ENCODE measurements at regions not wholly inside any gene's neighbourhood (a gene's known extent, or its start where the extent isn't known, plus 50 kb on each side); places are given as distances from the start of the nearest gene placed in this dataset.

DNA sequence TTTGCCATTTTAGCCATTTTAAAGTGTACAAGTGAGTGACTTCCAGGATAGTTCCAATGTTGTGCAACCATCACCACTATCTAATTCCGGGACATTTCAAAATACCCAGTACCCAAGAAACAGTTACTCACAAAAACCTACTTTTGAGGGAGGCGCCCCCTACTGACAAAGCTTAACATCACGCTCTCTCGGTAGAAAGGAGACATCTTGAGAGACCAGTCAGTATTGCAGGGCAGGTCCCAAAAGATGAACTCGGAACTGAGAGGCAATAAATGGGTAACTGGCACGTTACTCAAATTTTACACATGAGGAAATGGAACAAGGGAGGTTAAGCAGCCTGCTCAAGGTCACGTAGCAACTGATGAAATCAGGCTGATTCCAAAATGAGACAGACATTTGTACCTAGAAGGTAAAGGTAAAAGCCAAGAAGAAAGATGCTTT is 50.0 kb upstream of the POU2AF1 start (continued):
- TF ChIP-seq ZFP30 (CRISPR knock-in tag; IDR thresholded peaks at IDR 0.05; ENCODE audit: borderline replicate concordance) (no peak), CXXC5 (CRISPR knock-in tag; IDR thresholded peaks at IDR 0.05) (no peak), RAD21 (CRISPR knock-in tag; conservative IDR thresholded peaks at IDR 0.05 in 1 of 2, IDR thresholded peaks at IDR 0.05 in 1 of 2) (peak; percentile 30 to 63; a peak in 3 of 4 replicates), HNRNPUL1 (IDR thresholded peaks at IDR 0.05; ENCODE audit: low read length) (no peak), SP2 (IDR thresholded peaks at IDR 0.05; ENCODE audit: extremely low read depth, low read depth, low read length, poor library complexity, severe bottlenecking) (no peak), CEBPG (CRISPR knock-in tag; IDR thresholded peaks at IDR 0.05) (no peak), CEBPG (tag; conservative IDR thresholded peaks at IDR 0.05 in 1 of 2, IDR thresholded peaks at IDR 0.05 in 1 of 2) (peak; percentile 9 to 66; a peak in 3 of 4 replicates), ERF (CRISPR knock-in tag; IDR thresholded peaks at IDR 0.05) (no peak), KHSRP (IDR thresholded peaks at IDR 0.05) (no peak), CEBPB (tag; IDR thresholded peaks at IDR 0.05) (peak; percentile 75)
- TF ChIP-seq, protein P1, sequence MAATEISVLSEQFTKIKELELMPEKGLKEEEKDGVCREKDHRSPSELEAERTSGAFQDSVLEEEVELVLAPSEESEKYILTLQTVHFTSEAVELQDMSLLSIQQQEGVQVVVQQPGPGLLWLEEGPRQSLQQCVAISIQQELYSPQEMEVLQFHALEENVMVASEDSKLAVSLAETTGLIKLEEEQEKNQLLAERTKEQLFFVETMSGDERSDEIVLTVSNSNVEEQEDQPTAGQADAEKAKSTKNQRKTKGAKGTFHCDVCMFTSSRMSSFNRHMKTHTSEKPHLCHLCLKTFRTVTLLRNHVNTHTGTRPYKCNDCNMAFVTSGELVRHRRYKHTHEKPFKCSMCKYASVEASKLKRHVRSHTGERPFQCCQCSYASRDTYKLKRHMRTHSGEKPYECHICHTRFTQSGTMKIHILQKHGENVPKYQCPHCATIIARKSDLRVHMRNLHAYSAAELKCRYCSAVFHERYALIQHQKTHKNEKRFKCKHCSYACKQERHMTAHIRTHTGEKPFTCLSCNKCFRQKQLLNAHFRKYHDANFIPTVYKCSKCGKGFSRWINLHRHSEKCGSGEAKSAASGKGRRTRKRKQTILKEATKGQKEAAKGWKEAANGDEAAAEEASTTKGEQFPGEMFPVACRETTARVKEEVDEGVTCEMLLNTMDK (IDR thresholded peaks at IDR 0.05; ENCODE audit: borderline replicate concordance, insufficient read depth, low read depth, low read length, poor library complexity, severe bottlenecking) = peak; percentile 3
- TF ChIP-seq, protein P2, sequence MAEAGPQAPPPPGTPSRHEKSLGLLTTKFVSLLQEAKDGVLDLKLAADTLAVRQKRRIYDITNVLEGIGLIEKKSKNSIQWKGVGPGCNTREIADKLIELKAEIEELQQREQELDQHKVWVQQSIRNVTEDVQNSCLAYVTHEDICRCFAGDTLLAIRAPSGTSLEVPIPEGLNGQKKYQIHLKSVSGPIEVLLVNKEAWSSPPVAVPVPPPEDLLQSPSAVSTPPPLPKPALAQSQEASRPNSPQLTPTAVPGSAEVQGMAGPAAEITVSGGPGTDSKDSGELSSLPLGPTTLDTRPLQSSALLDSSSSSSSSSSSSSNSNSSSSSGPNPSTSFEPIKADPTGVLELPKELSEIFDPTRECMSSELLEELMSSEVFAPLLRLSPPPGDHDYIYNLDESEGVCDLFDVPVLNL (CRISPR knock-in tag; IDR thresholded peaks at IDR 0.05; ENCODE audit: low read depth) = no peak
- TF ChIP-seq, protein P3, sequence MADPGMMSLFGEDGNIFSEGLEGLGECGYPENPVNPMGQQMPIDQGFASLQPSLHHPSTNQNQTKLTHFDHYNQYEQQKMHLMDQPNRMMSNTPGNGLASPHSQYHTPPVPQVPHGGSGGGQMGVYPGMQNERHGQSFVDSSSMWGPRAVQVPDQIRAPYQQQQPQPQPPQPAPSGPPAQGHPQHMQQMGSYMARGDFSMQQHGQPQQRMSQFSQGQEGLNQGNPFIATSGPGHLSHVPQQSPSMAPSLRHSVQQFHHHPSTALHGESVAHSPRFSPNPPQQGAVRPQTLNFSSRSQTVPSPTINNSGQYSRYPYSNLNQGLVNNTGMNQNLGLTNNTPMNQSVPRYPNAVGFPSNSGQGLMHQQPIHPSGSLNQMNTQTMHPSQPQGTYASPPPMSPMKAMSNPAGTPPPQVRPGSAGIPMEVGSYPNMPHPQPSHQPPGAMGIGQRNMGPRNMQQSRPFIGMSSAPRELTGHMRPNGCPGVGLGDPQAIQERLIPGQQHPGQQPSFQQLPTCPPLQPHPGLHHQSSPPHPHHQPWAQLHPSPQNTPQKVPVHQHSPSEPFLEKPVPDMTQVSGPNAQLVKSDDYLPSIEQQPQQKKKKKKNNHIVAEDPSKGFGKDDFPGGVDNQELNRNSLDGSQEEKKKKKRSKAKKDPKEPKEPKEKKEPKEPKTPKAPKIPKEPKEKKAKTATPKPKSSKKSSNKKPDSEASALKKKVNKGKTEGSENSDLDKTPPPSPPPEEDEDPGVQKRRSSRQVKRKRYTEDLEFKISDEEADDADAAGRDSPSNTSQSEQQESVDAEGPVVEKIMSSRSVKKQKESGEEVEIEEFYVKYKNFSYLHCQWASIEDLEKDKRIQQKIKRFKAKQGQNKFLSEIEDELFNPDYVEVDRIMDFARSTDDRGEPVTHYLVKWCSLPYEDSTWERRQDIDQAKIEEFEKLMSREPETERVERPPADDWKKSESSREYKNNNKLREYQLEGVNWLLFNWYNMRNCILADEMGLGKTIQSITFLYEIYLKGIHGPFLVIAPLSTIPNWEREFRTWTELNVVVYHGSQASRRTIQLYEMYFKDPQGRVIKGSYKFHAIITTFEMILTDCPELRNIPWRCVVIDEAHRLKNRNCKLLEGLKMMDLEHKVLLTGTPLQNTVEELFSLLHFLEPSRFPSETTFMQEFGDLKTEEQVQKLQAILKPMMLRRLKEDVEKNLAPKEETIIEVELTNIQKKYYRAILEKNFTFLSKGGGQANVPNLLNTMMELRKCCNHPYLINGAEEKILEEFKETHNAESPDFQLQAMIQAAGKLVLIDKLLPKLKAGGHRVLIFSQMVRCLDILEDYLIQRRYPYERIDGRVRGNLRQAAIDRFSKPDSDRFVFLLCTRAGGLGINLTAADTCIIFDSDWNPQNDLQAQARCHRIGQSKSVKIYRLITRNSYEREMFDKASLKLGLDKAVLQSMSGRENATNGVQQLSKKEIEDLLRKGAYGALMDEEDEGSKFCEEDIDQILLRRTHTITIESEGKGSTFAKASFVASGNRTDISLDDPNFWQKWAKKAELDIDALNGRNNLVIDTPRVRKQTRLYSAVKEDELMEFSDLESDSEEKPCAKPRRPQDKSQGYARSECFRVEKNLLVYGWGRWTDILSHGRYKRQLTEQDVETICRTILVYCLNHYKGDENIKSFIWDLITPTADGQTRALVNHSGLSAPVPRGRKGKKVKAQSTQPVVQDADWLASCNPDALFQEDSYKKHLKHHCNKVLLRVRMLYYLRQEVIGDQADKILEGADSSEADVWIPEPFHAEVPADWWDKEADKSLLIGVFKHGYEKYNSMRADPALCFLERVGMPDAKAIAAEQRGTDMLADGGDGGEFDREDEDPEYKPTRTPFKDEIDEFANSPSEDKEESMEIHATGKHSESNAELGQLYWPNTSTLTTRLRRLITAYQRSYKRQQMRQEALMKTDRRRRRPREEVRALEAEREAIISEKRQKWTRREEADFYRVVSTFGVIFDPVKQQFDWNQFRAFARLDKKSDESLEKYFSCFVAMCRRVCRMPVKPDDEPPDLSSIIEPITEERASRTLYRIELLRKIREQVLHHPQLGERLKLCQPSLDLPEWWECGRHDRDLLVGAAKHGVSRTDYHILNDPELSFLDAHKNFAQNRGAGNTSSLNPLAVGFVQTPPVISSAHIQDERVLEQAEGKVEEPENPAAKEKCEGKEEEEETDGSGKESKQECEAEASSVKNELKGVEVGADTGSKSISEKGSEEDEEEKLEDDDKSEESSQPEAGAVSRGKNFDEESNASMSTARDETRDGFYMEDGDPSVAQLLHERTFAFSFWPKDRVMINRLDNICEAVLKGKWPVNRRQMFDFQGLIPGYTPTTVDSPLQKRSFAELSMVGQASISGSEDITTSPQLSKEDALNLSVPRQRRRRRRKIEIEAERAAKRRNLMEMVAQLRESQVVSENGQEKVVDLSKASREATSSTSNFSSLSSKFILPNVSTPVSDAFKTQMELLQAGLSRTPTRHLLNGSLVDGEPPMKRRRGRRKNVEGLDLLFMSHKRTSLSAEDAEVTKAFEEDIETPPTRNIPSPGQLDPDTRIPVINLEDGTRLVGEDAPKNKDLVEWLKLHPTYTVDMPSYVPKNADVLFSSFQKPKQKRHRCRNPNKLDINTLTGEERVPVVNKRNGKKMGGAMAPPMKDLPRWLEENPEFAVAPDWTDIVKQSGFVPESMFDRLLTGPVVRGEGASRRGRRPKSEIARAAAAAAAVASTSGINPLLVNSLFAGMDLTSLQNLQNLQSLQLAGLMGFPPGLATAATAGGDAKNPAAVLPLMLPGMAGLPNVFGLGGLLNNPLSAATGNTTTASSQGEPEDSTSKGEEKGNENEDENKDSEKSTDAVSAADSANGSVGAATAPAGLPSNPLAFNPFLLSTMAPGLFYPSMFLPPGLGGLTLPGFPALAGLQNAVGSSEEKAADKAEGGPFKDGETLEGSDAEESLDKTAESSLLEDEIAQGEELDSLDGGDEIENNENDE (IDR thresholded peaks at IDR 0.05; ENCODE audit: low read depth, low read length) = no peak

Measured in K562 (cell line).